Esophagus squamous epithelium (tissue), 5 donors: ENCODE measurements at regions not wholly inside any gene's neighbourhood (a gene's known extent, or its start where the extent isn't known, plus 50 kb on each side); places are given as distances from the start of the nearest gene placed in this dataset.

Experiments used
- DNase-seq: peaks from one replicate; lab custom pipeline; 2025; lab: John Stamatoyannopoulos, UW
- H3K27ac ChIP-seq, 4 donors: fragments of 200-600 bp; sonication (generic); one replicate each; pipeline ENCODE4 v1.5.1; 2016 to 2019; ENCODE audit warnings: mild to moderate bottlenecking in 1 of 4
- H3K27me3 ChIP-seq, 4 donors: fragments of 200-600 bp; sonication (generic); 1 replicate in 3 of 4; 2 replicates in 1 of 4; pipeline versions ENCODE4 v1.5.1 to v1.6.0; 2017 to 2021; ENCODE audit warnings: antibody characterized with exemption in 1 of 4
- H3K36me3 ChIP-seq, 3 donors: fragments of 200-600 bp; sonication (generic); one replicate each; pipeline ENCODE4 v1.5.1; 2016 to 2019
- H3K4me1 ChIP-seq, 3 donors: fragments of 200-600 bp; sonication (generic); one replicate each; pipeline ENCODE4 v1.5.1; 2017 to 2019
- H3K4me3 ChIP-seq, 4 donors: fragments of 200-600 bp; sonication (generic); 1 replicate in 3 of 4; 2 replicates in 1 of 4; pipeline ENCODE4 v1.5.1; 2016 to 2019; ENCODE audit warnings: mild to moderate bottlenecking in 2 of 4, moderate library complexity in 1 of 4
- H3K9me3 ChIP-seq, 3 donors: fragments of 200-600 bp; sonication (generic); one replicate each; pipeline ENCODE4 v1.5.1; 2016 to 2019
- CTCF ChIP-seq, 6 experiments: fragments of 450-650 bp in 4 of 6; fragments of 200-600 bp in 2 of 6; sonication (generic) in 2 of 6; IDR thresholded peaks; one replicate each; pipeline ENCODE4 v1.5.1; 2016 to 2019; ENCODE audit warnings: antibody characterized with exemption in 6 of 6, mild to moderate bottlenecking in 4 of 6, moderate library complexity in 4 of 6
- POLR2A ChIP-seq, 4 donors: fragments of 450-650 bp; IDR thresholded peaks; one replicate each; pipeline ENCODE4 v1.6.1; 2017; ENCODE audit warnings: antibody characterized with exemption in 4 of 4, mild to moderate bottlenecking in 4 of 4, moderate library complexity in 3 of 4
- WGBS, 2 donors: methylation state at CpG; one replicate each; pipeline ENCODE4 v1.1.5; 2018; 5-methylcytosine and 5-hydroxymethylcytosine counted together
- intact Hi-C: fragments of 100-400 bp; cut with DNase I; formaldehyde crosslinking; loops from one replicate; pipeline ENCODE4 v1.15.0; 2022
- donor health status: DM: yes; HTN: yes; CAD: no.

- TF ChIP-seq POLR2A (IDR thresholded peaks at IDR 0.05) (no peak), CTCF (IDR thresholded peaks at IDR 0.05) (no peak)
- Histone ChIP-seq H3K36me3 (no peaks in the 10 kb centered on the region), H3K4me3 (no peak overlapping the region), H3K27ac (no peak overlapping the region), H3K9me3 (peaks cover 0 to 7% (median 0%) of the 10 kb centered on the region in 3 donors), H3K4me1 (no peaks in the 10 kb centered on the region), H3K27me3 (no peaks in the 10 kb centered on the region)
- 74 to 84% methylated on average over 4 of the region's 4 CpGs for WGBS, 2 donors
- DNase-seq = no peak
- intact Hi-C loops = no loop called here
These were observed 248.2 kb downstream of the MAN2A1 start for GRCh38 chr5:109937951-109938350.

- Histone ChIP-seq H3K27ac (no peak overlapping the region), H3K27me3 (no peaks in the 10 kb centered on the region), H3K36me3 (no peaks in the 10 kb centered on the region), H3K4me1 (no peaks in the 10 kb centered on the region), H3K4me3 (no peak overlapping the region), H3K9me3 (peaks cover 0 to 7% (median 0%) of the 10 kb centered on the region in 3 donors)
- no peak for DNase-seq
- intact Hi-C loops = no loop called here
- 60 to 62% methylated on average over 2 of the region's 2 CpGs for WGBS, 2 donors
- TF ChIP-seq POLR2A (IDR thresholded peaks at IDR 0.05) = no peak
- TF ChIP-seq CTCF (IDR thresholded peaks at IDR 0.05) = no peak
These were observed 248.7 kb downstream of the MAN2A1 start for GRCh38 chr5:109938453-109938852.

- TF ChIP-seq POLR2A (IDR thresholded peaks at IDR 0.05) (no peak), CTCF (IDR thresholded peaks at IDR 0.05) (no peak)
- Histone ChIP-seq H3K27ac (no peak overlapping the region), H3K4me3 (no peak overlapping the region), H3K9me3 (peaks cover 0 to 7% (median 0%) of the 10 kb centered on the region in 3 donors), H3K4me1 (no peaks in the 10 kb centered on the region), H3K27me3 (peaks cover 0 to 2% (median 0%) of the 10 kb centered on the region in 4 donors), H3K36me3 (no peaks in the 10 kb centered on the region)
- intact Hi-C loops = no loop called here
- 81 to 90% methylated on average over 7 of the region's 7 CpGs for WGBS, 2 donors
- no peak for DNase-seq
These were observed 249.5 kb downstream of the MAN2A1 start for GRCh38 chr5:109939116-109939682.

- no peak overlapping the region for H3K27ac ChIP-seq
- TF ChIP-seq CTCF (IDR thresholded peaks at IDR 0.05) = no peak
- TF ChIP-seq POLR2A (IDR thresholded peaks at IDR 0.05) = no peak
- H3K4me3 ChIP-seq = no peak overlapping the region
- no peaks in the 10 kb centered on the region for H3K4me1 ChIP-seq
- peaks cover 0 to 6% (median 0%) of the 10 kb centered on the region in 4 donors for H3K27me3 ChIP-seq
- peaks cover 0 to 7% (median 0%) of the 10 kb centered on the region in 3 donors for H3K9me3 ChIP-seq
- intact Hi-C loops = no loop called here
- 38 to 57% methylated on average over 1 of the region's 1 CpG for WGBS, 2 donors
- DNase-seq = no peak
- H3K36me3 ChIP-seq = no peaks in the 10 kb centered on the region
These were observed 252.9 kb downstream of the MAN2A1 start for GRCh38 chr5:109942646-109943045.

- intact Hi-C loops = no loop called here
- H3K27me3 ChIP-seq = peaks cover 0 to 6% (median 0%) of the 10 kb centered on the region in 4 donors
- H3K27ac ChIP-seq = no peak overlapping the region
- DNase-seq = no peak
- peaks cover 0 to 7% (median 0%) of the 10 kb centered on the region in 3 donors for H3K9me3 ChIP-seq
- H3K36me3 ChIP-seq = no peaks in the 10 kb centered on the region
- TF ChIP-seq CTCF (IDR thresholded peaks at IDR 0.05) (no peak), POLR2A (IDR thresholded peaks at IDR 0.05) (no peak)
- H3K4me1 ChIP-seq = no peaks in the 10 kb centered on the region
- H3K4me3 ChIP-seq = no peak overlapping the region
- WGBS, 2 donors = 53 to 60% methylated on average over 3 of the region's 3 CpGs
These were observed 254.0 kb downstream of the MAN2A1 start for GRCh38 chr5:109943701-109944235.
